Progenitor cell of endocrine pancreas (in vitro differentiated cells): ENCODE measurements at regions not wholly inside any gene's neighbourhood (a gene's known extent, or its start where the extent isn't known, plus 50 kb on each side); places are given as distances from the start of the nearest gene placed in this dataset.

ENCODE experiments used
- DNase-seq: peaks from one replicate; pipeline ENCODE4 v3.0.0; 2021; ENCODE audit warnings: low spot score; ENCODE audit not compliant: unreplicated experiment
- H3K27ac Mint-ChIP-seq: 2 replicates; pipeline ENCODE4 v1.8.0; 2021; ENCODE audit warnings: mild to moderate bottlenecking, moderate library complexity, mixed read lengths
- H3K27me3 Mint-ChIP-seq: 2 replicates; pipeline ENCODE4 v1.8.0; 2021; ENCODE audit warnings: mixed read lengths
- H3K36me3 Mint-ChIP-seq: 2 replicates; pipeline ENCODE4 v1.8.0; 2022; ENCODE audit warnings: mixed read lengths; ENCODE audit not compliant: insufficient read depth
- H3K4me1 Mint-ChIP-seq: 2 replicates; pipeline ENCODE4 v1.8.0; 2021; ENCODE audit warnings: low read depth, mixed read lengths
- H3K4me3 Mint-ChIP-seq: 2 replicates; pipeline ENCODE4 v1.8.0; 2021; ENCODE audit warnings: low read depth, mild to moderate bottlenecking, moderate library complexity, mixed read lengths
- H3K9me3 Mint-ChIP-seq: 2 replicates; pipeline ENCODE4 v1.8.0; 2021; ENCODE audit warnings: low read depth, mixed read lengths
- TF ChIP-seq, protein P1 (sequence below): fragments of 200-600 bp; sonication (generic); IDR thresholded peaks from one replicate; pipeline ENCODE4 v1.5.0; 2021; ENCODE audit warnings: antibody characterized with exemption, mild to moderate bottlenecking; ENCODE audit not compliant: unreplicated experiment

DNA sequence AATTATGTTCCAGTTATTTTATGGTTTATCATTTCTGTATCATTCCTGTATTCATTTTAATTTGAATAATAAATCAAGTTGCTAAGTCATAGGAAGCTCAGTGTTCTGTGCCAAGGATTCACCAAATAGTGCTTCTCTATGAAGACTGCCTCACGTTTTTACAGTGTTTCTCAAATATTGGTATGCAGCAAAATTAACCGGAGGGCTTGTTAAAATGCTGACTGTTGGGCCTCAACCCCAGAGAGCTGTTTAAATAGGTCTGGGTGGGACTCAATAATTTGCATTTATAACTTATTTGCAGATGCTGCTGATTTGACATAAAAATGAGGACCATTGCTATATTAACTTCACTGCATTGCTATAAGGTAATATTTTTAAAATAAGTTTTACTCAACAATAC, 166.7 kb downstream of the TINAG start:
- H3K27me3 Mint-ChIP-seq, result no peaks in the 10 kb centered on the region
- DNase-seq, result no peak
- H3K4me3 Mint-ChIP-seq, result no peak overlapping the region
- peaks cover 9% of the 10 kb centered on the region for H3K4me1 Mint-ChIP-seq
- H3K36me3 Mint-ChIP-seq, result no peaks in the 10 kb centered on the region
- H3K27ac Mint-ChIP-seq, result no peak overlapping the region
- H3K9me3 Mint-ChIP-seq, result no peaks in the 10 kb centered on the region
- TF ChIP-seq, protein P1, sequence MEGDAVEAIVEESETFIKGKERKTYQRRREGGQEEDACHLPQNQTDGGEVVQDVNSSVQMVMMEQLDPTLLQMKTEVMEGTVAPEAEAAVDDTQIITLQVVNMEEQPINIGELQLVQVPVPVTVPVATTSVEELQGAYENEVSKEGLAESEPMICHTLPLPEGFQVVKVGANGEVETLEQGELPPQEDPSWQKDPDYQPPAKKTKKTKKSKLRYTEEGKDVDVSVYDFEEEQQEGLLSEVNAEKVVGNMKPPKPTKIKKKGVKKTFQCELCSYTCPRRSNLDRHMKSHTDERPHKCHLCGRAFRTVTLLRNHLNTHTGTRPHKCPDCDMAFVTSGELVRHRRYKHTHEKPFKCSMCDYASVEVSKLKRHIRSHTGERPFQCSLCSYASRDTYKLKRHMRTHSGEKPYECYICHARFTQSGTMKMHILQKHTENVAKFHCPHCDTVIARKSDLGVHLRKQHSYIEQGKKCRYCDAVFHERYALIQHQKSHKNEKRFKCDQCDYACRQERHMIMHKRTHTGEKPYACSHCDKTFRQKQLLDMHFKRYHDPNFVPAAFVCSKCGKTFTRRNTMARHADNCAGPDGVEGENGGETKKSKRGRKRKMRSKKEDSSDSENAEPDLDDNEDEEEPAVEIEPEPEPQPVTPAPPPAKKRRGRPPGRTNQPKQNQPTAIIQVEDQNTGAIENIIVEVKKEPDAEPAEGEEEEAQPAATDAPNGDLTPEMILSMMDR, result no peak

DNA sequence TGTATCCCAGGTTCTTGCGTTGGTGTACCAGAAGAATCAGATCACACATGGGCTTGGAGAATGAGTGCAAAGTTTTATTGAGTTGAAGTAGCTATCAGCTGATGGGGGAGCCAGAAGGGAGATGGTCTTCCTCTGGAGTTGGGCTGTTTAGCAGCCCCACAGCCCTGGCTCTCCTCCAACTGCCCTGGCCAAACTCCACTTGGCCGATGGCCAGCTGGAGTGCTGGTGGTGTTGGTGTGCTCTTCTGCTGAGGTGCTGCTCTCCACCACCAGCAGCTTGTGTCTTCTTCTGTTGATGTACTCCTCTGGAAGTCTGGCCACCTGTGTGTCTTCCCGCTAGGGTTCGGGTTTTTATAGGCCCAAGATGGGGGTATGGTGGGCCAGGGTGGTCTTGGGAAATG, 172.8 kb downstream of the TINAG start:
- H3K27ac Mint-ChIP-seq, result no peak overlapping the region
- no peaks in the 10 kb centered on the region for H3K9me3 Mint-ChIP-seq
- DNase-seq, result no peak
- TF ChIP-seq, protein P1, result no peak
- H3K27me3 Mint-ChIP-seq, result no peaks in the 10 kb centered on the region
- H3K4me1 Mint-ChIP-seq, result no peaks in the 10 kb centered on the region
- H3K36me3 Mint-ChIP-seq, result no peaks in the 10 kb centered on the region
- H3K4me3 Mint-ChIP-seq, result no peak overlapping the region

DNA sequence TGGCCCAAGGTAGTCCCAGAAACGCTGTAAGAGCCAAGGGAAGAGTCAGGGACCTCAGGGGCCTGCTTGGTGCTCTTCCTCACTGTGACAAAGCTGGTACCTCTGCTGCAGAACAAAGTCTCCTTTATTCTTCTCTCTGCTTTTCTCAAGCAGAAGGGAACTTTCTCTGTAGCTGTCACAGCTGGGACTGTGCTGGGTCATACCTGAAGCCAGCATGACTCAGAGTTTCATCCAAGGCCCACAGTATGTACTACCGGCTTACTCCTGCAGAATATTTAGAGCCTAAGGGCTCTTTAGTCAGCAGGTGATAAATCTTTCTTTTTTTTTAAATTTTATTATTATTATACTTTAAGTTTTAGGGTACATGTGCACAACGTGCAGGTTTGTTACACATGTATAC, 183.2 kb downstream of the TINAG start:
- TF ChIP-seq, protein P1, result no peak
- Mint-ChIP-seq H3K9me3 (peaks cover 9% of the 10 kb centered on the region), H3K27ac (no peak overlapping the region), H3K4me3 (no peak overlapping the region), H3K36me3 (no peaks in the 10 kb centered on the region), H3K4me1 (no peaks in the 10 kb centered on the region), H3K27me3 (no peaks in the 10 kb centered on the region)
- no peak for DNase-seq

DNA sequence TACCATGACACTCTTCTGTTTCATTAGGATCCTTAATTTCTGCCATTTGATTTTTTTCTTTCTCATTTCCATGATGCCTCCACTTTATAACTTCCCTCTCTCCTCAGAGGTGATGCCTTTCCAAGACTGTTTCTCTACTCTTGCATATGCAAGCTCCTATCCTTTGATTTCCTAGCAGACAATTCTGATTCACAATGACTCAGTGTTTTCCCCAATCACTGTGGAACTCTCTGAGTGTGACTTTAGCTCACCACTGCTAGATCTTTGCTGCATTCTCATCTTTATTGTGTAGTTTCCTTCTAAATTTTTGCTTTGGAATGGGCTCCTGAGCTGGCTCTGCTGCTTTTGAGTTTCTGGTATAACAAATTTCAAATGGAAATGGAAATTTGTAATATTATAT, 184.9 kb downstream of the TINAG start:
- TF ChIP-seq, protein P1, result no peak
- no peaks in the 10 kb centered on the region for H3K36me3 Mint-ChIP-seq
- no peaks in the 10 kb centered on the region for H3K27me3 Mint-ChIP-seq
- no peak for DNase-seq
- H3K4me1 Mint-ChIP-seq, result no peaks in the 10 kb centered on the region
- H3K27ac Mint-ChIP-seq, result no peak overlapping the region
- H3K9me3 Mint-ChIP-seq, result peaks cover 9% of the 10 kb centered on the region
- no peak overlapping the region for H3K4me3 Mint-ChIP-seq

DNA sequence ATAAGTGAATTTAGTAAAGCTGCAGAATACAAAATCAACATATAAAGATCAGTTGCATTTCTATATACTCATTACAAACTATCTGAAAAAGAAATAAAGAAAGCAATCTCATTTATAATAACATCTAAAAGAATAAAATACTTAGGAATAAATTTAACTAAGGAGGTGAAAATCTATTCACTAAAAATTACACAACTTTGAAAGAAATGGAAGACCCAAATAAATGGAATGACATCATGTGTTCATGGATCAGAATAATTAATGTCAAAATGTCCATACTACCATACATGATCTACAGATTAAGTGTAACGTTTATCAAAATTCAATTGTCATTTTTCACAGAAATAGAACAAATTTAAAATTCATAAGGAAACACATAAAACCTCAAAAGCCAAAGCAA, 194.9 kb downstream of the TINAG start:
- no peaks in the 10 kb centered on the region for H3K27me3 Mint-ChIP-seq
- no peaks in the 10 kb centered on the region for H3K4me1 Mint-ChIP-seq
- no peak overlapping the region for H3K27ac Mint-ChIP-seq
- DNase-seq, result no peak
- no peak overlapping the region for H3K4me3 Mint-ChIP-seq
- H3K9me3 Mint-ChIP-seq, result peaks cover 12% of the 10 kb centered on the region
- H3K36me3 Mint-ChIP-seq, result no peaks in the 10 kb centered on the region
- TF ChIP-seq, protein P1, result no peak

DNA sequence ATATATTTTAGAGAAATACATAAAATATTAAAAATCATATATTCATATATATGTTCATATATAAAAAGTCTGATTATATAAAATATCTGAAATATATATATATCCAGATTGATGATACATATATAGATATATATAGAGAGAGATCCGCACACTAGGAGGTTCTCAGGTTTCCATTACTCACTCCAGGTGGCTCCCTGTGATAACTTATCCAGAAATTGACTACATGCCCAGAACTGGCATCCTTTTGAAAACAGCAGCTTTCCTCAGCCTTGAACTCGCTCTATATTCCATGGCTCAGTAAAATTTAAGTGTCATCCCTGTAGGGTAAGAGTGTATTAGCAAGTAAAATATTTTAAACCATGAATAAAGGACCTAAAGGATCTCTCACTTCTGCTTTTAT, 206.8 kb downstream of the TINAG start:
- Mint-ChIP-seq H3K36me3 (no peaks in the 10 kb centered on the region), H3K27me3 (no peaks in the 10 kb centered on the region), H3K27ac (no peak overlapping the region), H3K4me3 (no peak overlapping the region), H3K4me1 (no peaks in the 10 kb centered on the region), H3K9me3 (no peaks in the 10 kb centered on the region)
- TF ChIP-seq, protein P1, result no peak
- no peak for DNase-seq
